Fibroblast of lung (primary cell): ENCODE measurements at regions not wholly inside any gene's neighbourhood (a gene's known extent, or its start where the extent isn't known, plus 50 kb on each side); places are given as distances from the start of the nearest gene placed in this dataset.

Experiments used
- DNase-seq, 2 donors: peaks; one replicate each; pipeline versions ENCODE4 v3.0.0 to v3.0.0-alpha.2; 2010; ENCODE audit warnings: low read depth in 2 of 2
- H2AFZ ChIP-seq: 2 replicates; pipeline ENCODE4 v1.5.1; 2012; ENCODE audit warnings: low read length, control low read depth, inconsistent platforms
- H3K27ac ChIP-seq: 2 replicates; pipeline ENCODE4 v1.5.1; 2011; ENCODE audit warnings: low read length, control low read depth; ENCODE audit not compliant: insufficient read depth
- H3K27me3 ChIP-seq: 2 replicates; pipeline ENCODE4 v1.5.1; 2011; ENCODE audit warnings: mild to moderate bottlenecking, low read length; ENCODE audit not compliant: control insufficient read depth, insufficient read depth
- H3K36me3 ChIP-seq: 2 replicates; pipeline ENCODE4 v1.5.1; 2011; ENCODE audit warnings: low read length; ENCODE audit not compliant: control insufficient read depth, insufficient read depth
- H3K4me1 ChIP-seq: 2 replicates; pipeline ENCODE4 v1.5.1; 2011; ENCODE audit warnings: low read length; ENCODE audit not compliant: control insufficient read depth, insufficient read depth; ENCODE audit errors: extremely low read depth
- H3K4me2 ChIP-seq: 2 replicates; pipeline ENCODE4 v1.5.1; 2011; ENCODE audit warnings: low read length, control low read depth; ENCODE audit not compliant: insufficient read depth; ENCODE audit errors: extremely low read depth
- H3K4me3 ChIP-seq, 4 experiments: fragments of 200-600 bp in 1 of 4; sonication (generic) in 1 of 4; replicated peaks in 1 of 4; 2 replicates each; pipeline ENCODE4 v1.5.1; 2011 to 2016; ENCODE audit warnings: low read length in 4 of 4, low read depth in 3 of 4, mild to moderate bottlenecking in 3 of 4, control low read depth in 2 of 4, inconsistent platforms in 1 of 4, mixed read lengths in 1 of 4; ENCODE audit not compliant: insufficient read depth in 1 of 4; ENCODE audit errors: control extremely low read depth in 1 of 4
- H3K79me2 ChIP-seq: 2 replicates; pipeline ENCODE4 v1.5.1; 2012; ENCODE audit warnings: mild to moderate bottlenecking, low read length, inconsistent platforms; ENCODE audit not compliant: control insufficient read depth, insufficient read depth
- H3K9ac ChIP-seq: 2 replicates; pipeline ENCODE4 v1.5.1; 2011; ENCODE audit warnings: mild to moderate bottlenecking, low read length, control low read depth; ENCODE audit not compliant: insufficient read depth
- H3K9me3 ChIP-seq: 2 replicates; pipeline ENCODE4 v1.5.1; 2012; ENCODE audit warnings: low read depth, low read length; ENCODE audit not compliant: control insufficient read depth, insufficient read depth
- H4K20me1 ChIP-seq: 2 replicates; pipeline ENCODE4 v1.5.1; 2011; ENCODE audit warnings: low read length; ENCODE audit not compliant: control insufficient read depth, insufficient read depth; ENCODE audit errors: extremely low read depth
- CTCF ChIP-seq, 2 donors: IDR thresholded peaks in 1 of 2; conservative IDR thresholded peaks in 1 of 2; 1 replicate in 1 of 2; 2 replicates in 1 of 2; pipeline ENCODE4 v1.5.1; 2011 to 2012; ENCODE audit warnings: low read length in 2 of 2, control low read depth in 1 of 2, inconsistent platforms in 1 of 2, low read depth in 1 of 2, mild to moderate bottlenecking in 1 of 2
- EZH2 ChIP-seq: IDR thresholded peaks from 2 replicates; pipeline ENCODE4 v1.5.1; 2012; ENCODE audit warnings: low read length, control low read depth, mild to moderate bottlenecking; ENCODE audit errors: missing control alignments

DNA sequence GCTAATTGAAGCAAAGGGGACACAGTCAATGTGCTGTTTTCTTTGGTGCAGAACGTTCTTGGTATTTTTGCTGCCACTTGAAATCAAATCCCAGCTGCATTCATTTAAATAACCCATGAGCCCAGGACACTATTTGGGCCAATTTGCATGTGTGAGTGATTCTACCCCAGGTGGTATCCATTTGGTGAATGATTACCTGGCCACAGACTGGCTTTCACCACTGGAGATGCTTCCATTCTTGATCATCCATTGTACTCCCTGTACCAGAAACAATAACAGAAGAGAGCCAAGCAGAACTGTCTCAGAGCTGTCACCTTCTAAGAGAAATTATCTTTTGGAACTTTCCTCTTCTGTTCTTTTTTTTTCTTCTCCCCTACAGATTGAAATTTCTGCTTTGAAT is 139.7 kb upstream of the RARB start:
- no peaks in the 10 kb centered on the region for H3K4me1 ChIP-seq
- no peak overlapping the region for H2AFZ ChIP-seq
- no peak for DNase-seq
- H4K20me1 ChIP-seq: no peaks in the 10 kb centered on the region
- H3K9ac ChIP-seq: no peak overlapping the region
- H3K36me3 ChIP-seq: no peaks in the 10 kb centered on the region
- H3K79me2 ChIP-seq: no peaks in the 10 kb centered on the region
- no peaks in the 10 kb centered on the region for H3K9me3 ChIP-seq
- H3K27me3 ChIP-seq: no peaks in the 10 kb centered on the region
- H3K4me3 ChIP-seq: no peak overlapping the region
- H3K4me2 ChIP-seq: no peak overlapping the region
- TF ChIP-seq CTCF (conservative IDR thresholded peaks at IDR 0.05 in 1 of 2, IDR thresholded peaks at IDR 0.05 in 1 of 2; ENCODE audit: low read depth in 1 of 2, low read length in 2 of 2) (no peak), EZH2 (no peak)
- H3K27ac ChIP-seq: no peak overlapping the region

DNA sequence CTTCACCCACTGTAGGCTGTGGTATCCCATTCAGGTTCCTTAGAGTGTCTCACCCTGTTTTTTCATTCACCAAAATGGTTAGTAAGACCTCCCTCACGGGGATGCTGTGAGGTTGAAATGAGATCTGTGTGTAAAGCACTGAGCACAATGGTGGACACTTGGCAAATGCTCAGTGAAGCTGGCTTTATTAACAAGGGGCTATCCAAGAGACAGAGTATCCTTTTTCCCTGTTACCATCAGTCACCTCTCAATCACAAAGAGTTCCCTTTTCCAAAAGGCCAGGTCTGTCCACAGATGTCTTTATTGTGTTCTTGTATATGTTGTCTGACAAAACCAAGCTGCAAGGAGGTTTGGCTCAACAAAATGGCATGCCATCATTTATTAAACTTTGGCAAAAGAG is 138.9 kb upstream of the RARB start:
- H3K4me3 ChIP-seq: no peak overlapping the region
- no peak overlapping the region for H2AFZ ChIP-seq
- no peak overlapping the region for H3K9ac ChIP-seq
- no peak overlapping the region for H3K4me2 ChIP-seq
- DNase-seq: no peak
- H3K4me1 ChIP-seq: no peaks in the 10 kb centered on the region
- no peaks in the 10 kb centered on the region for H3K27me3 ChIP-seq
- TF ChIP-seq EZH2 (no peak), CTCF (conservative IDR thresholded peaks at IDR 0.05 in 1 of 2, IDR thresholded peaks at IDR 0.05 in 1 of 2; ENCODE audit: low read depth in 1 of 2, low read length in 2 of 2) (no peak)
- no peaks in the 10 kb centered on the region for H3K9me3 ChIP-seq
- no peaks in the 10 kb centered on the region for H4K20me1 ChIP-seq
- no peaks in the 10 kb centered on the region for H3K36me3 ChIP-seq
- no peaks in the 10 kb centered on the region for H3K79me2 ChIP-seq
- no peak overlapping the region for H3K27ac ChIP-seq

DNA sequence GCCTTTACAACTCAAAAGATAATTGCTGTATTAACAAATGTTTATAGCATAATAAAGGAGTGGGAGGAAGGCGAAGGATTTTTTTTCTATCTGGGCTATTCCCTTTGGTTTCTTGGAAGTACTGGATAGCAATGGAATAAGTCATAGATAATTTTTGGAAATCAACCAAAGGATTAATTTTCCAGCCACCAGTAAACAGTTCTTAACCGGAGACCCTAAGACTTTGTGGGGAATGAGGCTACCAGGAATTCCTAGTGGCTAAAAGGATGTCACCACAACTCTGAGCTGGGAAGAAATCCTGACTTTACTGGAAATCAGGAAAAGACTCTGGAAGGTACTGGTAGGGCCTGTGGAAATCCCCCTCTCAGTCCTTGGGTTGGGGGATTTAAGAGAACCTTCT is 138.4 kb upstream of the RARB start:
- H3K9me3 ChIP-seq: no peaks in the 10 kb centered on the region
- peak in 1 of 2 donors; percentile 45 for DNase-seq
- H3K9ac ChIP-seq: no peak overlapping the region
- H3K27ac ChIP-seq: no peak overlapping the region
- H3K27me3 ChIP-seq: no peaks in the 10 kb centered on the region
- no peaks in the 10 kb centered on the region for H4K20me1 ChIP-seq
- H3K4me1 ChIP-seq: no peaks in the 10 kb centered on the region
- H3K4me2 ChIP-seq: no peak overlapping the region
- TF ChIP-seq CTCF (conservative IDR thresholded peaks at IDR 0.05 in 1 of 2, IDR thresholded peaks at IDR 0.05 in 1 of 2; ENCODE audit: low read depth in 1 of 2, low read length in 2 of 2) (no peak), EZH2 (no peak)
- no peaks in the 10 kb centered on the region for H3K79me2 ChIP-seq
- H2AFZ ChIP-seq: no peak overlapping the region
- H3K4me3 ChIP-seq: no peak overlapping the region
- H3K36me3 ChIP-seq: no peaks in the 10 kb centered on the region
